H9 (cell line): ENCODE measurements at regions not wholly inside any gene's neighbourhood (a gene's known extent, or its start where the extent isn't known, plus 50 kb on each side); places are given as distances from the start of the nearest gene placed in this dataset.

ENCODE experiments used
- DNase-seq: peaks from one replicate; pipeline ENCODE4 v3.0.0-alpha.2; 2017
- H2AFZ ChIP-seq: one replicate; pipeline ENCODE4 v1.6.1; 2013; ENCODE audit warnings: mild to moderate bottlenecking, low read length, control low read depth, moderate library complexity
- H2AK5ac ChIP-seq: 2 replicates; pipeline ENCODE4 v1.6.1; 2013; ENCODE audit warnings: low read length, control low read depth, mixed read lengths; ENCODE audit not compliant: insufficient read length
- H2BK120ac ChIP-seq: one replicate; pipeline ENCODE4 v1.6.1; 2013; ENCODE audit warnings: low read depth, mild to moderate bottlenecking, low read length, control low read depth, inconsistent platforms; ENCODE audit not compliant: poor library complexity, severe bottlenecking
- H2BK12ac ChIP-seq: 2 replicates; pipeline ENCODE4 v1.6.1; 2013; ENCODE audit warnings: low read length, control low read depth, mixed read lengths, low read depth; ENCODE audit not compliant: insufficient read length
- H2BK15ac ChIP-seq: 2 replicates; pipeline ENCODE4 v1.6.1; 2013; ENCODE audit warnings: low read depth, low read length, control low read depth
- H2BK20ac ChIP-seq: one replicate; pipeline ENCODE4 v1.6.1; 2013; ENCODE audit warnings: low read depth, mild to moderate bottlenecking, low read length, control low read depth, inconsistent platforms; ENCODE audit not compliant: poor library complexity, severe bottlenecking
- H2BK5ac ChIP-seq: 2 replicates; pipeline ENCODE4 v1.6.1; 2013; ENCODE audit warnings: low read length, control low read depth, mixed read lengths; ENCODE audit not compliant: insufficient read length
- H3K14ac ChIP-seq: 2 replicates; pipeline ENCODE4 v1.6.1; 2013; ENCODE audit warnings: low read length, control low read depth; ENCODE audit not compliant: insufficient read depth
- H3K18ac ChIP-seq: 2 replicates; pipeline ENCODE4 v1.6.1; 2013; ENCODE audit warnings: low read depth, mild to moderate bottlenecking, mixed read lengths, low read length, control low read depth; ENCODE audit not compliant: insufficient read length
- H3K23ac ChIP-seq: 2 replicates; pipeline ENCODE4 v1.6.1; 2013; ENCODE audit warnings: low read length, control low read depth, mixed read lengths, low read depth; ENCODE audit not compliant: insufficient read length
- H3K23me2 ChIP-seq: 2 replicates; pipeline ENCODE4 v1.6.1; 2013; ENCODE audit warnings: low read depth, mild to moderate bottlenecking, mixed read lengths, low read length, control low read depth; ENCODE audit not compliant: insufficient read length, poor library complexity, severe bottlenecking
- H3K27ac ChIP-seq: 2 replicates; pipeline ENCODE4 v1.5.1; 2013; ENCODE audit warnings: low read length, control low read depth, mixed read lengths, low read depth; ENCODE audit not compliant: insufficient read length
- H3K27me3 ChIP-seq: 2 replicates; pipeline ENCODE4 v1.6.1; 2013; ENCODE audit warnings: low read length, control low read depth, inconsistent platforms; ENCODE audit not compliant: insufficient read depth
- H3K4ac ChIP-seq: 2 replicates; pipeline ENCODE4 v1.6.1; 2013; ENCODE audit warnings: low read depth, mild to moderate bottlenecking, control low read depth, inconsistent platforms, low read length, moderate library complexity
- H3K4me1 ChIP-seq: 2 replicates; pipeline ENCODE4 v1.6.1; 2013; ENCODE audit warnings: low read length, control low read depth, inconsistent platforms; ENCODE audit not compliant: insufficient read depth
- H3K4me2 ChIP-seq: 2 replicates; pipeline ENCODE4 v1.6.1; 2013; ENCODE audit warnings: low read length, control low read depth, mixed read lengths; ENCODE audit not compliant: insufficient read length, insufficient read depth
- H3K56ac ChIP-seq: 2 replicates; pipeline ENCODE4 v1.6.1; 2013; ENCODE audit warnings: low read depth, mild to moderate bottlenecking, mixed read lengths, low read length, control low read depth; ENCODE audit not compliant: insufficient read length
- H3K79me1 ChIP-seq: 2 replicates; pipeline ENCODE4 v1.6.1; 2013; ENCODE audit warnings: low read depth, mild to moderate bottlenecking, moderate library complexity, low read length, control low read depth, inconsistent platforms; ENCODE audit not compliant: insufficient read depth, poor library complexity, severe bottlenecking
- H3K79me2 ChIP-seq: 2 replicates; pipeline ENCODE4 v1.6.1; 2013; ENCODE audit warnings: low read length, control low read depth, inconsistent platforms; ENCODE audit not compliant: insufficient read depth
- H3K9ac ChIP-seq: 2 replicates; pipeline ENCODE4 v1.6.1; 2013; ENCODE audit warnings: low read length, control low read depth, mixed read lengths; ENCODE audit not compliant: insufficient read length; ENCODE audit errors: extremely low read depth
- H3K9me3 ChIP-seq: one replicate; pipeline ENCODE4 v1.6.1; 2013; ENCODE audit warnings: low read depth, low read length, inconsistent platforms; ENCODE audit not compliant: control insufficient read depth
- H3T11ph ChIP-seq: one replicate; pipeline ENCODE4 v1.6.1; 2013; ENCODE audit warnings: mild to moderate bottlenecking, low read length, control low read depth, inconsistent platforms
- H4K20me1 ChIP-seq: one replicate; pipeline ENCODE4 v1.6.1; 2013; ENCODE audit not compliant: control insufficient read depth, insufficient read length, insufficient read depth
- H4K5ac ChIP-seq: 2 replicates; pipeline ENCODE4 v1.6.1; 2013; ENCODE audit warnings: low read depth, mild to moderate bottlenecking, mixed read lengths, low read length, control low read depth; ENCODE audit not compliant: insufficient read length
- H4K8ac ChIP-seq: replicated peaks from 2 replicates; pipeline ENCODE4 v1.6.1; 2013; ENCODE audit warnings: low read length, control low read depth, mixed read lengths, low read depth; ENCODE audit not compliant: insufficient read length
- H4K91ac ChIP-seq: 2 replicates; pipeline ENCODE4 v1.6.1; 2013; ENCODE audit warnings: low read depth, mild to moderate bottlenecking, moderate library complexity, mixed read lengths, low read length, control low read depth; ENCODE audit not compliant: insufficient read length
- H3K27ac Mint-ChIP-seq, 3 experiments: 2 replicates in 2 of 3; 3 replicates in 1 of 3; pipeline ENCODE4 v1.8.0; 2020 to 2021; ENCODE audit warnings: mixed read lengths in 3 of 3, mild to moderate bottlenecking in 1 of 3, moderate library complexity in 1 of 3
- H3K27me3 Mint-ChIP-seq: 2 replicates; pipeline ENCODE4 v1.8.0; 2021; ENCODE audit warnings: low read depth, mild to moderate bottlenecking, moderate library complexity, mixed read lengths
- H3K36me3 Mint-ChIP-seq, 3 experiments: 2 replicates in 2 of 3; 3 replicates in 1 of 3; pipeline ENCODE4 v1.8.0; 2020 to 2021; ENCODE audit warnings: low read depth in 3 of 3, mixed read lengths in 3 of 3; ENCODE audit not compliant: insufficient read depth in 1 of 3
- H3K4me1 Mint-ChIP-seq, 2 experiments: 2 replicates each; pipeline ENCODE4 v1.8.0; 2020; ENCODE audit warnings: mixed read lengths in 2 of 2
- H3K4me3 Mint-ChIP-seq, 2 experiments: 2 replicates in 1 of 2; 3 replicates in 1 of 2; pipeline ENCODE4 v1.8.0; 2020 to 2021; ENCODE audit warnings: mild to moderate bottlenecking in 2 of 2, mixed read lengths in 2 of 2, moderate library complexity in 1 of 2
- H3K9me3 Mint-ChIP-seq, 2 experiments: 2 replicates in 1 of 2; 3 replicates in 1 of 2; pipeline ENCODE4 v1.8.0; 2020; ENCODE audit warnings: mild to moderate bottlenecking in 2 of 2, mixed read lengths in 2 of 2, moderate library complexity in 1 of 2
- WGBS: extraction: QIAGEN DNeasy Blood & Tissue Kit; methylation state at CpG from one replicate; pipeline ENCODE4 v1.1.7; 2013; ENCODE audit warnings: missing lambda C conversion rate, low lambda C conversion rate, mixed read lengths; ENCODE audit not compliant: insufficient read length; ENCODE audit errors: extremely low coverage; 5-methylcytosine and 5-hydroxymethylcytosine counted together
- TF ChIP-seq, protein P1 (sequence below): fragments of 200-600 bp; sonication (generic); conservative IDR thresholded peaks from 3 replicates; pipeline ENCODE4 v1.8.0; 2021; ENCODE audit warnings: antibody characterized with exemption, mild to moderate bottlenecking

DNA sequence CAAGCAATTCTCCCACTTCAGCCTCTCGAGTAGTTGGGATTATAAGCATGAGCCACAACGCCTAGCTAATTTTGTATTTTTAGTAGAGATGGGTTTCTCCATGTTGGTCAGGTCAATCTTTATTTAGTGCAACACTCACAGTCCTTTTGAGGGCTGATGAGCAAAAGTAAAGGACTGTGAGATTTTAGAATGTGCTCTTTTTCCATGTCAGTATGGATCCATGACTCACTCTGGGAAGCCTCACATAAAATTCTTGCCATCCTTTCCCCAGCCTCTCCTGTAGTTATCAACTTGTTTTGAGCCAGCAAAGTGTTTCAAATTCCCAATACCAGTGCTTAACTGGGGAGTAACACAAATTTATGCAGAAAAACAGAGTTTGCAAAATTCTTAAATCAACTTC is 135.8 kb upstream of the CXCL12 start:
- Histone ChIP-seq H3T11ph (no peak overlapping the region), H3K23me2 (no peaks in the 10 kb centered on the region), H2BK12ac (no peak overlapping the region), H3K14ac (no peak overlapping the region), H3K9me3 (no peaks in the 10 kb centered on the region), H4K91ac (no peak overlapping the region), H3K56ac (no peak overlapping the region), H2BK120ac (no peak overlapping the region), H4K5ac (no peak overlapping the region), H4K8ac (no peak overlapping the region), H2BK20ac (no peak overlapping the region), H3K4ac (no peak overlapping the region), H4K20me1 (no peaks in the 10 kb centered on the region), H3K79me2 (no peaks in the 10 kb centered on the region), H3K23ac (no peak overlapping the region), H3K79me1 (no peaks in the 10 kb centered on the region), H3K27me3 (no peaks in the 10 kb centered on the region), H2BK15ac (no peak overlapping the region), H3K18ac (no peak overlapping the region), H3K27ac (no peak overlapping the region), H3K9ac (no peak overlapping the region), H2AFZ (no peak overlapping the region), H3K4me1 (no peaks in the 10 kb centered on the region), H2AK5ac (no peak overlapping the region), H2BK5ac (no peak overlapping the region), H3K4me2 (no peak overlapping the region)
- no peaks in the 10 kb centered on the region; a peak in 1 of 7 replicates for H3K36me3 Mint-ChIP-seq
- H3K4me3 Mint-ChIP-seq, result no peak overlapping the region
- H3K27ac Mint-ChIP-seq, result no peak overlapping the region
- TF ChIP-seq, protein P1, sequence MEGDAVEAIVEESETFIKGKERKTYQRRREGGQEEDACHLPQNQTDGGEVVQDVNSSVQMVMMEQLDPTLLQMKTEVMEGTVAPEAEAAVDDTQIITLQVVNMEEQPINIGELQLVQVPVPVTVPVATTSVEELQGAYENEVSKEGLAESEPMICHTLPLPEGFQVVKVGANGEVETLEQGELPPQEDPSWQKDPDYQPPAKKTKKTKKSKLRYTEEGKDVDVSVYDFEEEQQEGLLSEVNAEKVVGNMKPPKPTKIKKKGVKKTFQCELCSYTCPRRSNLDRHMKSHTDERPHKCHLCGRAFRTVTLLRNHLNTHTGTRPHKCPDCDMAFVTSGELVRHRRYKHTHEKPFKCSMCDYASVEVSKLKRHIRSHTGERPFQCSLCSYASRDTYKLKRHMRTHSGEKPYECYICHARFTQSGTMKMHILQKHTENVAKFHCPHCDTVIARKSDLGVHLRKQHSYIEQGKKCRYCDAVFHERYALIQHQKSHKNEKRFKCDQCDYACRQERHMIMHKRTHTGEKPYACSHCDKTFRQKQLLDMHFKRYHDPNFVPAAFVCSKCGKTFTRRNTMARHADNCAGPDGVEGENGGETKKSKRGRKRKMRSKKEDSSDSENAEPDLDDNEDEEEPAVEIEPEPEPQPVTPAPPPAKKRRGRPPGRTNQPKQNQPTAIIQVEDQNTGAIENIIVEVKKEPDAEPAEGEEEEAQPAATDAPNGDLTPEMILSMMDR, result no peak
- H3K4me1 Mint-ChIP-seq, result no peaks in the 10 kb centered on the region
- no CpG with 5 or more reads among the region's 2 CpGs for WGBS
- H3K27me3 Mint-ChIP-seq, result no peaks in the 10 kb centered on the region; the same call in none of the 2 replicates
- DNase-seq, result no peak
- peaks cover 9 to 11% of the 10 kb centered on the region in 2 experiments; a peak in 4 of 5 replicates for H3K9me3 Mint-ChIP-seq
